Sigmoid colon (tissue), 4 donors: ENCODE measurements at regions not wholly inside any gene's neighbourhood (a gene's known extent, or its start where the extent isn't known, plus 50 kb on each side); places are given as distances from the start of the nearest gene placed in this dataset.

ENCODE experiments used
- POLR2A ChIP-seq, 2 donors: fragments of 450-650 bp; IDR thresholded peaks; one replicate each; pipeline ENCODE4 v1.6.1; 2016; ENCODE audit warnings: antibody characterized with exemption in 2 of 2, mild to moderate bottlenecking in 2 of 2, moderate library complexity in 2 of 2
- POLR2AphosphoS5 ChIP-seq, 4 donors: sonication (generic); formaldehyde crosslinking; IDR thresholded peaks; one replicate each; pipeline ENCODE4 v1.6.1; 2017; ENCODE audit warnings: antibody characterized with exemption in 4 of 4

DNA sequence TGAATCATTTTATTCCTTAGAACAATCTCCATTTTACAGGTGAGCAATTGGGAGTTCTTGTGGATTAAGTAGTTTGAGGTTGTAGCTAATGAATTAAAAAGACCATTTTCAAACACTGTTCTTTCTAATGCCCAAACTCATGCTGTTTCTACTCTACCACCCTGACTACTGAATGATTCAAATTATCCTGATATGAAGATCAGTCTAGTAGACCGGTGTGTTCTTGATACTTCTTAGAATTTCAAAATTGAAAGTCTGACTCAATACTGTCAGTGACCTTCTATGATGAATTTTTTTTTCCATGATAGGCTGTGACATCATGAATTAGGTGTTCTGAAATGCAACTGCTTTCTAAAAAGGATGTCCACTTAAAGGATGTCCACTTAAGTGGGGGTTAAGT, 515.5 kb downstream of the DMAC1 start:
- no peak for TF ChIP-seq POLR2AphosphoS5 (IDR thresholded peaks at IDR 0.05)
- no peak for TF ChIP-seq POLR2A (IDR thresholded peaks at IDR 0.05)
